HG03175 (cell line): ENCODE measurements at regions not wholly inside any gene's neighbourhood (a gene's known extent, or its start where the extent isn't known, plus 50 kb on each side); places are given as distances from the start of the nearest gene placed in this dataset.
"Not testable (repeated sequence)": the region's sequence is repeated elsewhere in the genome, so short reads cannot be mapped to it uniquely, and the experiment has no call there.

Experiments used
- ATAC-seq: cut with Tn5 transposase; IDR thresholded peaks from one replicate; pipeline ENCODE4 v1.9.1; 2021; ENCODE audit warnings: mild to moderate bottlenecking, moderate library complexity; ENCODE audit not compliant: unreplicated experiment

DNA sequence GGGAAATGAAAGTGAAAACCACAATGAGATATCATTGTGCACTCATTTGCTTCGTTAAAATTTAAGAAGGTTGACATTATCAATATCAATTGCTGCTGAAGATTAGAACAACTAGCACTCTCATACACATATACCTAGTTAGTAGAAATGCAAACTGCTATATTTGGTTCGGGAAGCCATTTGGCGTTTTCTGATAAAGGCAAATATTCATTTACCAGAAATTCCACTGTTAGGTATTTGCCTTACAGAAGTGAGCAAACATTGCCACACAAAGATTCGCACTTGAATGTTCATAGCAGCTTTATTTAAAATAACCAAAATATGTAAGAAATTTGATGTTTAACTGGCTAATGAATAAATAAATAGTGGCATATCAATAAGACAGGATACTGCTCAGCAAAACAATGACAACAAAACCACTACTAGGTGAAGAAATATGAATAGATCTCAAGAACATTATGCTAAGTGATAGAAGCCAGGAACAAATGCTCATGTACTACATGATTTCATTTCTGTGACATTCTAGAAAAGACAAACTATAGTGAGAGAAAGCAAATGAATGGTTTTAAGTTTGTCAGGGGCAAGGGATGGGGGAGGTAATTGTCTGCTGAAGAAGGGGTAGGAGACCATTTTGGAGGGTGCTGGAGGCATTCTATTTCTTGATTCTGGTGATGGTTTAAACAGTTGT is 387.8 kb downstream of the PTH2R start:
- ATAC-seq, result no peak

- no peak for ATAC-seq
These were observed 392.1 kb downstream of the PTH2R start for GRCh38 chr2:208798698-208799097.

DNA sequence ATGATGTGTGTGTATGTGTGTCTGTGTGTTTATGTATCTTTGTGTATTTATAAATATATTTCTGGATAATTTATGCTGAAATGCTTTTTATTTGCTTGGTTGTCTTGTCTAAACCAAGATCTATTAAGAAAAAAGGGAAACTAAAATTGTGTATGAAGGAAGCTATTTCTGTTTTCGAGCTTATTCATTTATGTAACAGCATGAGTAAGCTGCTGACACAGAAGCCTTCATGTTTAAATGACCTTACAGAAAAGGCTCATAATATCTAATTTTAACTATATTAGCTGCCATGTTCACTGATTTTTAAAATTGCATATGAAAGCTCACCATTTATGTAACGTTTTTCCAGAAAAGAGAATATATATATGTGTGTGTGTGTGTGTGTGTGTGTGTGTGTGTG is 392.8 kb downstream of the PTH2R start:
- ATAC-seq, result no peak

GRCh38 chr2:208800887-208801286 is 394.3 kb downstream of the PTH2R start:
- ATAC-seq, result not testable (repeated sequence)

DNA sequence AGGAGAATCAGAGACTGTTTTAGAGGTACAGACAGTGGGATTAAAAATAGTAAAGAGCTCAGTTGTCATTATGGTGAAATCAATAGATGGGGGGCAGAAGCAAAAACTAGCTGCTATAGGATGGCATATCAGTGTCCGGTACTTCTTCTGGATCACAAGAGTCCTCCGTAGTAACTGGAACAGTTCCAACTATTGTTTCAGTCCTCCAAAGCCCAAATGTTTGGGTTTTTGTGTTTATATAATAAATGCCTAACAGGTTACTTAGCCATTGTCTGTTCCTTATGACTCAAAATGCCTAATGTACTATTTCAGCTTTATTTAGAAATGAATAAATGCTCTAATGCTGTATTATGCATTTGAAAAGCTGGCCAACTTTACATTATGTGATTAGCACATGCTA is 401.2 kb downstream of the PTH2R start:
- no peak for ATAC-seq

DNA sequence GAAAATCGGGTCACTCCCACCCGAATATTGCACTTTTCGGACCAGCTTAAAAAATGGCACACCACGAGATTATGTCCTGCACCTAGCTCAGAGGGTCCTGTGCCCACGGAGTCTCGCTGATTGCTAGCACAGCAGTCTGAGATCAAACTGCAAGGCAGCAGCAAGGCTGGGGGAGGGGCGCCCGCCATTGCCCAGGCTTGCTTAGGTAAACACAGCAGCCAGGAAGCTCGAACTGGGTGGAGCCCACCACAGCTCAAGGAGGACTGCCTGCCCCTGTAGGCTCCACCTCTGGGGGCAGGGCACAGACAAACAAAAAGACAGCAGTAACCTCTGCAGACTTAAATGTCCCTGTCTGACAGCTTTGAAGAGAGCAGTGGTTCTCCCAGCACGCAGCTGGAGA is 405.3 kb downstream of the PTH2R start:
- not testable (repeated sequence) for ATAC-seq

- ATAC-seq, result no peak
These were observed 412.6 kb downstream of the PTH2R start for GRCh38 chr2:208819190-208819589.

GRCh38 chr2:208820014-208820688 is 413.6 kb downstream of the PTH2R start:
- peak; percentile 98 for ATAC-seq

- ATAC-seq, result no peak
These were observed 420.5 kb downstream of the PTH2R start for GRCh38 chr2:208827109-208827508.

- no peak for ATAC-seq
These were observed 421.1 kb downstream of the PTH2R start for GRCh38 chr2:208827549-208828221.

DNA sequence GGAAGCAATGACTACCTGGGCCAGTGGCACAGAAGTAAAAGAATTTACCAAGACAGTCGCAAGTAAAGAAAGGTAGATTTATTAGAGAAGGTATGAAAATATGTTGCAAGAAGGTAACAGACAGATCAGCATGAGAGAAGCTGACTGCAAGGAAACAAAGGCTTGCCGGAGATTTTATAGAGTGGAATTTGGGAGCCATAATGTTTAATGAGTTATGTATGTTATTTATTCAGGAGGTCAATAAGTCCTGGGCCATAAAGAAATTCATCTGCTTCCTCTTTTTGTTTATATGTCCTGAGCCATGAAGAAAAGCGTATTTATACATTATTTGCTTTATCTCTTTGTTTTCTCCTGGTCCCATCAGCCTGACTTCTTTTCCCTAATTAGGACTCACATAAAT is 423.6 kb downstream of the PTH2R start:
- ATAC-seq, result no peak

DNA sequence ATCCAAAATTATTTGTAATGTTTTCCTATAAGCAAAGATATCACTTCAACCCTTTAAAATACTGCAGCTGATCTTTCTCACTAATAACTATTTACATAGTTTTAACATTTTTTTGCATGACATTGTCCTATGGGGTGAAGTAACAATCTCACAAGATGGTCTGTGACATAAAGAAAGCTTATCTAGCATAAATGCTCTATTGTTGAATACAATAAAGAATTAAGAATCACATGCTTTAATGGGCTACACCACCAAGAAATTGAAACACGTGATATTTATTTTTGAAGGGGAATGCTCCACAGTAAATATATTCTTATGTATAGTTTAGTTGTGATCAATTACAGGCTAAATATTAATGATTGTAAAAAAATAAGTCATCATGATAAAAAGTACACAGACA is 441.1 kb downstream of the PTH2R start:
- no peak for ATAC-seq

GRCh38 chr2:208854717-208855116 is 448.1 kb downstream of the PTH2R start:
- no peak for ATAC-seq

GRCh38 chr2:208867374-208867773 is 460.8 kb downstream of the PTH2R start:
- ATAC-seq, result no peak

GRCh38 chr2:208872591-208872990 is 466.0 kb downstream of the PTH2R start:
- ATAC-seq, result no peak

- no peak for ATAC-seq
These were observed 473.1 kb downstream of the PTH2R start for GRCh38 chr2:208879666-208880065.

DNA sequence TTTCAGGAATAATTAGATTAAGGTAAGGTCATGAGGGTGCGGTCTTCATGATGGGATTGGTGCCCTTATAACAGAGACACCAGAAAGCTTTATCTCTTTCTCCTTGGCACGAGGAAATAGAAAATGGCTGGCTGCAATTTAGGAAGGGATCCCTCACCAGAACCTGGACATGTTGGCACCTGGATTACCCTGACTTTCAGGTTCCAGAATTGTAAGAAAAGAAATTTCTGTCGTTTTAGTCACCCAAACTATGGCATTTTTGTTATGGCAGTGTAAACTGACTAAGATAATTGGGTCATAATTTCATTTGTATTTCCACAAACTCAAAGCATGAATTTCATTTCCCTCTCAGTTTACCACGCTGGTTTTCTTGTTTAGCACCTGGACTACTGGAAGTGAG is 473.6 kb downstream of the PTH2R start:
- ATAC-seq, result no peak

GRCh38 chr2:208890486-208890885 is 483.9 kb downstream of the PTH2R start:
- no peak for ATAC-seq

GRCh38 chr2:208892203-208892602 is 485.6 kb downstream of the PTH2R start:
- ATAC-seq, result no peak

GRCh38 chr2:208906330-208906729 is 499.7 kb downstream of the PTH2R start:
- ATAC-seq, result no peak

- ATAC-seq, result no peak
These were observed 508.4 kb upstream of the MAP2 start for GRCh38 chr2:208915401-208915800.

- no peak for ATAC-seq
These were observed 507.0 kb upstream of the MAP2 start for GRCh38 chr2:208916881-208917280.
